DOHH2 (cell line): ENCODE measurements at regions not wholly inside any gene's neighbourhood (a gene's known extent, or its start where the extent isn't known, plus 50 kb on each side); places are given as distances from the start of the nearest gene placed in this dataset.

Experiments used
- EZH2phosphoT487 ChIP-seq: fragments of 200-600 bp; sonication (generic); IDR thresholded peaks from 2 replicates; pipeline ENCODE4 v1.6.1; 2017; ENCODE audit warnings: borderline replicate concordance, mild to moderate bottlenecking, antibody characterized with exemption, low read length, moderate library complexity, mixed read lengths
- TF ChIP-seq, protein P1 (sequence below): fragments of 200-600 bp; sonication (generic); IDR thresholded peaks from one replicate; pipeline ENCODE4 v1.5.1; 2014; ENCODE audit warnings: antibody characterized with exemption, mild to moderate bottlenecking, low read depth, low read length; ENCODE audit not compliant: poor library complexity, severe bottlenecking

DNA sequence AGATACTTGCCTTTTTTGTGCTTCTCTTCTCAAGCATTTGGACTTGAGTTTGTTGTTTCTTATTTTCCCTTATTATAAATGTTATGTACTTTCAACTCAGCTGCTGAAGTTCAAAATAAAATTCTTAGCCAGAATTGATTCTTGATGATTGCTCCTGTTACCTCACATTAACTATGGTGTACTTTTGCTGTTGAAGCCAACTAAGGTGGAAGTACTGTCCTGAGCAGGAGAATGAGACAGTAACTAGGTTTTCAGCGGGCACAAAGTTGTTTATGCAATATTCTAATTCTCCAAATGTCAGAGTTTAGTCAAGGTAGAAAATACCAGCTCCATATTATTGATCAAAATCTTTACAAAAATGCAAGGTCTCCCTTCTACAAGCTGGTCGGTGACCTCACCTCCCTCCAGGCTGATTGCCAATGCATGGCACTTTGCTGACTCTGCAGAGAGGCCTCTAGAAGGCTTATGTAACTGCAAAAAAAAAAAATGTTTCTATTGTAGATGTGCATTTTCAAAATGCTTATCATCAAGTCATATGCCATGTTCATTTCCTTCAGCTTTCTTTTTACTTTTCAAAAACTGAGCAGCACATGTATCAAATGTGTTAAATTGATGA, 1783.5 kb upstream of the WWC1 start:
- TF ChIP-seq, protein P1, sequence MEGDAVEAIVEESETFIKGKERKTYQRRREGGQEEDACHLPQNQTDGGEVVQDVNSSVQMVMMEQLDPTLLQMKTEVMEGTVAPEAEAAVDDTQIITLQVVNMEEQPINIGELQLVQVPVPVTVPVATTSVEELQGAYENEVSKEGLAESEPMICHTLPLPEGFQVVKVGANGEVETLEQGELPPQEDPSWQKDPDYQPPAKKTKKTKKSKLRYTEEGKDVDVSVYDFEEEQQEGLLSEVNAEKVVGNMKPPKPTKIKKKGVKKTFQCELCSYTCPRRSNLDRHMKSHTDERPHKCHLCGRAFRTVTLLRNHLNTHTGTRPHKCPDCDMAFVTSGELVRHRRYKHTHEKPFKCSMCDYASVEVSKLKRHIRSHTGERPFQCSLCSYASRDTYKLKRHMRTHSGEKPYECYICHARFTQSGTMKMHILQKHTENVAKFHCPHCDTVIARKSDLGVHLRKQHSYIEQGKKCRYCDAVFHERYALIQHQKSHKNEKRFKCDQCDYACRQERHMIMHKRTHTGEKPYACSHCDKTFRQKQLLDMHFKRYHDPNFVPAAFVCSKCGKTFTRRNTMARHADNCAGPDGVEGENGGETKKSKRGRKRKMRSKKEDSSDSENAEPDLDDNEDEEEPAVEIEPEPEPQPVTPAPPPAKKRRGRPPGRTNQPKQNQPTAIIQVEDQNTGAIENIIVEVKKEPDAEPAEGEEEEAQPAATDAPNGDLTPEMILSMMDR, result no peak
- no peak for TF ChIP-seq EZH2phosphoT487
